GM18499 (cell line): ENCODE measurements at regions not wholly inside any gene's neighbourhood (a gene's known extent, or its start where the extent isn't known, plus 50 kb on each side); places are given as distances from the start of the nearest gene placed in this dataset.
"Not testable (repeated sequence)": the region's sequence is repeated elsewhere in the genome, so short reads cannot be mapped to it uniquely, and the experiment has no call there.

Experiments used
- ATAC-seq: cut with Tn5 transposase; IDR thresholded peaks from one replicate; pipeline ENCODE4 v1.9.1; 2021; ENCODE audit warnings: moderate number of reproducible peaks; ENCODE audit not compliant: insufficient read depth, unreplicated experiment

GRCh38 chr4:27117453-27117852, 256.8 kb downstream of the STIM2 start:
- ATAC-seq, result no peak

GRCh38 chr4:27119239-27119638, 258.6 kb downstream of the STIM2 start:
- ATAC-seq, result no peak

GRCh38 chr4:27121830-27122229, 261.2 kb downstream of the STIM2 start:
- ATAC-seq, result no peak

- no peak for ATAC-seq
Measured at GRCh38 chr4:27123123-27123768, 262.6 kb downstream of the STIM2 start.

- ATAC-seq, result no peak
Measured at GRCh38 chr4:27123769-27124124, 263.1 kb downstream of the STIM2 start.

- not testable (repeated sequence) for ATAC-seq
Measured at GRCh38 chr4:27126895-27127294, 266.3 kb downstream of the STIM2 start.

GRCh38 chr4:27128443-27128842, 267.8 kb downstream of the STIM2 start:
- ATAC-seq, result no peak

GRCh38 chr4:27129871-27130366, 269.3 kb downstream of the STIM2 start:
- no peak for ATAC-seq

- ATAC-seq, result no peak
Measured at GRCh38 chr4:27132497-27132896, 271.9 kb downstream of the STIM2 start.

- ATAC-seq, result no peak
Measured at GRCh38 chr4:27140486-27140885, 279.8 kb downstream of the STIM2 start.

- ATAC-seq, result no peak
Measured at GRCh38 chr4:27141530-27141929, 280.9 kb downstream of the STIM2 start.

- ATAC-seq, result no peak
Measured at GRCh38 chr4:27142841-27143240, 282.2 kb downstream of the STIM2 start.

- ATAC-seq, result no peak
Measured at GRCh38 chr4:27145597-27145996, 285.0 kb downstream of the STIM2 start.

GRCh38 chr4:27148211-27148895, 287.7 kb downstream of the STIM2 start:
- ATAC-seq, result no peak

GRCh38 chr4:27149541-27150212, 289.0 kb downstream of the STIM2 start:
- ATAC-seq, result no peak

GRCh38 chr4:27152703-27153102, 292.1 kb downstream of the STIM2 start:
- no peak for ATAC-seq

- ATAC-seq, result no peak
Measured at GRCh38 chr4:27154706-27155105, 294.1 kb downstream of the STIM2 start.

- ATAC-seq, result no peak
Measured at GRCh38 chr4:27161191-27161590, 300.6 kb downstream of the STIM2 start.

GRCh38 chr4:27168783-27169182, 308.1 kb downstream of the STIM2 start:
- no peak for ATAC-seq

GRCh38 chr4:27173280-27173679, 312.6 kb downstream of the STIM2 start:
- no peak for ATAC-seq

GRCh38 chr4:27176400-27176799, 315.8 kb downstream of the STIM2 start:
- ATAC-seq, result no peak
